Peyer's patch (tissue), 4 donors: ENCODE measurements at regions not wholly inside any gene's neighbourhood (a gene's known extent, or its start where the extent isn't known, plus 50 kb on each side); places are given as distances from the start of the nearest gene placed in this dataset.
A peak's percentile ranks its signal among the peaks of the same experiment; 100 is the strongest.

Source experiments
- DNase-seq, 3 donors: peaks; one replicate each; pipeline ENCODE4 v3.0.0-alpha.2; 2017 to 2019
- H3K27ac ChIP-seq, 4 donors: fragments of 200-600 bp; sonication (generic); one replicate each; pipeline ENCODE4 v1.5.1; 2016 to 2019
- H3K27me3 ChIP-seq, 2 donors: fragments of 200-600 bp; sonication (generic); one replicate each; pipeline ENCODE4 v1.5.1; 2019
- H3K36me3 ChIP-seq, 3 donors: fragments of 200-600 bp; sonication (generic); one replicate each; pipeline ENCODE4 v1.5.1; 2016 to 2019
- H3K4me1 ChIP-seq, 4 donors: fragments of 200-600 bp; sonication (generic); one replicate each; pipeline ENCODE4 v1.5.1; 2016 to 2019
- H3K4me3 ChIP-seq, 4 donors: fragments of 200-600 bp; sonication (generic); 1 replicate in 3 of 4; 2 replicates in 1 of 4; pipeline ENCODE4 v1.5.1; 2016 to 2019; ENCODE audit warnings: mild to moderate bottlenecking in 1 of 4
- H3K9me3 ChIP-seq, 4 donors: fragments of 200-600 bp; sonication (generic); one replicate each; pipeline ENCODE4 v1.5.1; 2016 to 2019; ENCODE audit warnings: mild to moderate bottlenecking in 1 of 4
- POLR2A ChIP-seq, 2 donors: fragments of 450-650 bp; IDR thresholded peaks; one replicate each; pipeline ENCODE4 v1.5.1; 2017; ENCODE audit warnings: antibody characterized with exemption in 2 of 2, mild to moderate bottlenecking in 2 of 2, moderate library complexity in 2 of 2
- TF ChIP-seq, protein P1 (sequence below), 6 experiments: fragments of 450-650 bp in 4 of 6; fragments of 200-600 bp in 2 of 6; sonication (generic) in 1 of 6; IDR thresholded peaks; one replicate each; pipeline ENCODE4 v1.5.1; 2017 to 2019; ENCODE audit warnings: antibody characterized with exemption in 6 of 6, mild to moderate bottlenecking in 3 of 6, moderate library complexity in 1 of 6

GRCh38 chr14:29376237-29376636, 551.4 kb downstream of the PRKD1 start:
- no peaks in the 10 kb centered on the region for H3K27me3 ChIP-seq
- H3K36me3 ChIP-seq, result no peaks in the 10 kb centered on the region
- H3K4me3 ChIP-seq, result no peak overlapping the region
- H3K27ac ChIP-seq, result no peak overlapping the region
- TF ChIP-seq POLR2A (IDR thresholded peaks at IDR 0.05), result no peak
- TF ChIP-seq, protein P1, sequence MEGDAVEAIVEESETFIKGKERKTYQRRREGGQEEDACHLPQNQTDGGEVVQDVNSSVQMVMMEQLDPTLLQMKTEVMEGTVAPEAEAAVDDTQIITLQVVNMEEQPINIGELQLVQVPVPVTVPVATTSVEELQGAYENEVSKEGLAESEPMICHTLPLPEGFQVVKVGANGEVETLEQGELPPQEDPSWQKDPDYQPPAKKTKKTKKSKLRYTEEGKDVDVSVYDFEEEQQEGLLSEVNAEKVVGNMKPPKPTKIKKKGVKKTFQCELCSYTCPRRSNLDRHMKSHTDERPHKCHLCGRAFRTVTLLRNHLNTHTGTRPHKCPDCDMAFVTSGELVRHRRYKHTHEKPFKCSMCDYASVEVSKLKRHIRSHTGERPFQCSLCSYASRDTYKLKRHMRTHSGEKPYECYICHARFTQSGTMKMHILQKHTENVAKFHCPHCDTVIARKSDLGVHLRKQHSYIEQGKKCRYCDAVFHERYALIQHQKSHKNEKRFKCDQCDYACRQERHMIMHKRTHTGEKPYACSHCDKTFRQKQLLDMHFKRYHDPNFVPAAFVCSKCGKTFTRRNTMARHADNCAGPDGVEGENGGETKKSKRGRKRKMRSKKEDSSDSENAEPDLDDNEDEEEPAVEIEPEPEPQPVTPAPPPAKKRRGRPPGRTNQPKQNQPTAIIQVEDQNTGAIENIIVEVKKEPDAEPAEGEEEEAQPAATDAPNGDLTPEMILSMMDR (IDR thresholded peaks at IDR 0.05), result no peak
- H3K4me1 ChIP-seq, result no peaks in the 10 kb centered on the region
- no peaks in the 10 kb centered on the region for H3K9me3 ChIP-seq
- no peak for DNase-seq

- no peaks in the 10 kb centered on the region for H3K9me3 ChIP-seq
- H3K27me3 ChIP-seq, result no peaks in the 10 kb centered on the region
- H3K4me1 ChIP-seq, result no peaks in the 10 kb centered on the region
- no peak overlapping the region for H3K27ac ChIP-seq
- no peak for DNase-seq
- H3K4me3 ChIP-seq, result no peak overlapping the region
- no peak for TF ChIP-seq POLR2A (IDR thresholded peaks at IDR 0.05)
- TF ChIP-seq, protein P1 (IDR thresholded peaks at IDR 0.05), result no peak
- H3K36me3 ChIP-seq, result no peaks in the 10 kb centered on the region
Observed at GRCh38 chr14:29380826-29381225, 546.8 kb downstream of the PRKD1 start.

DNA sequence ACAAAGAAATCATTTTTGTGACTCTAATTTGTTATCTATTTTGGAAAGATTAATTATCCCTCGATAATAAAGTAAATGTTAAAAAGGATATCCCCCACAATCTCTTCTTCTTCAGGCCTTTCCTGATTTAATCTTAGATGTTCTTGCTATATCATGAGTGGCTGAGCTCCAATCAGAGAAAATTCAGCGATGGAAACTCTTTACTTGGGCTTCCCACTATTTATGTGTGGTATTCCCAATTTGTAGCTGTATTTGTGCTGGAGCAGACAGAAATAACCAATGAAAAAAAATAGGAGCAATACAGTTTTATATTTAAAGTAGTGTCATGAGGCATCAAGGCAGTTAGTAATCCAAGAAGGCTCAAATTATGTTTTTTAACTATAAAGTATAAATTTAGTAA, 539.1 kb downstream of the PRKD1 start:
- no peak overlapping the region for H3K27ac ChIP-seq
- H3K9me3 ChIP-seq, result no peaks in the 10 kb centered on the region
- TF ChIP-seq POLR2A (IDR thresholded peaks at IDR 0.05), result no peak
- TF ChIP-seq, protein P1 (IDR thresholded peaks at IDR 0.05), result no peak
- H3K4me3 ChIP-seq, result no peak overlapping the region
- no peaks in the 10 kb centered on the region for H3K36me3 ChIP-seq
- no peaks in the 10 kb centered on the region for H3K27me3 ChIP-seq
- peaks cover 0 to 10% (median 0%) of the 10 kb centered on the region in 4 donors for H3K4me1 ChIP-seq
- no peak for DNase-seq

- Histone ChIP-seq H3K27me3 (no peaks in the 10 kb centered on the region), H3K9me3 (no peaks in the 10 kb centered on the region), H3K36me3 (no peaks in the 10 kb centered on the region), H3K4me1 (peaks cover 0 to 10% (median 0%) of the 10 kb centered on the region in 4 donors), H3K4me3 (peak overlapping the region in 2 of 4 donors; percentile 28 to 33), H3K27ac (peak overlapping the region in 2 of 4 donors; percentile 30 to 71)
- TF ChIP-seq POLR2A (IDR thresholded peaks at IDR 0.05), result no peak
- TF ChIP-seq, protein P1 (IDR thresholded peaks at IDR 0.05), result no peak
- no peak for DNase-seq
Observed at GRCh38 chr14:29390081-29390832, 537.4 kb downstream of the PRKD1 start.

DNA sequence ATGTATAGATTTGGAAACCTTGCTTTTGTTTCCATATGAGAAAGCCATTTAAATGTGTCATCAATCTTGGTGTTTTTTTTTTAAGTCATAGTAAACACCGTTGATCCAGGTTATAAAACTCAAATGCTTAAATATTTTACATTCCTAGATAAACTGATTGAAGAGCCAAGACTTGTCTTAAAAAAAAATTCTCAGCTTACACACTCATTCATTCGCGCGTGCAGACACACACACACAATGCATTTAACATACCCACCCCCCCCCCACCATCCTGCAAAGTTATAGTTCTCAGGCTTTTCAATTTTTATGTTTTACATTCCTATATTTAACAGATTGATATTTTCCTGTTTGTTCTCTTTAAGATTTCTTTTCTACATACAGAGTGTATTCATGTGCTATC, 536.4 kb downstream of the PRKD1 start:
- Histone ChIP-seq H3K9me3 (no peaks in the 10 kb centered on the region), H3K4me3 (peak overlapping the region in 1 of 4 donors; percentile 9), H3K27me3 (no peaks in the 10 kb centered on the region), H3K36me3 (no peaks in the 10 kb centered on the region), H3K4me1 (peaks cover 0 to 10% (median 0%) of the 10 kb centered on the region in 4 donors), H3K27ac (peak overlapping the region in 1 of 4 donors; percentile 30)
- TF ChIP-seq, protein P1 (IDR thresholded peaks at IDR 0.05), result no peak
- TF ChIP-seq POLR2A (IDR thresholded peaks at IDR 0.05), result no peak
- DNase-seq, result no peak
